Limb (tissue), 2 donors: ENCODE measurements at regions not wholly inside any gene's neighbourhood (a gene's known extent, or its start where the extent isn't known, plus 50 kb on each side); places are given as distances from the start of the nearest gene placed in this dataset.

ENCODE experiments used
- DNase-seq, 2 donors: peaks; one replicate each; pipeline ENCODE4 v3.0.0-alpha.2; 2016; ENCODE audit errors: extremely low spot score in 2 of 2

GRCh38 chr18:70428439-70428838 is 139.6 kb downstream of the SOCS6 start:
- no peak for DNase-seq

DNA sequence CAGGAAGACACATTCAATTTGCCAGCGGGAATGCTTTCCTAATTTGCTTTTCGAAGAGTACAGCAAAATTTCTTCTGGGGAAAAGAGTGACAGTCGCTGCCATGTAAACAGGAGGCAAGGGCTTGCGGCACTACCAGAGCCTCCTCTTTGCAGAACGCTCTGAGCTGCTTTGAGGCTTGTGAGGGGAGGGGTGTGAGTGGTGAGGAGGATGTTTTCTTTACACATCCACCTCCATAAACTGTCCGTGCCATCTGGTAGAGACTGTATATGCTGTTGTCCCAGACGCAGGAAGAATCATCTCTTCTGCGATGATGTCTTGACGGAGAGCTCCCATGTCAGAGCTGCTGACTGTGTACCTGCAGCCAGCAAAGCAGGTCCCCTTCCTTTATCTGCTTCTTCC is 138.0 kb downstream of the SOCS6 start:
- DNase-seq: no peak

GRCh38 chr18:70425236-70425635 is 136.4 kb downstream of the SOCS6 start:
- no peak for DNase-seq

- DNase-seq: no peak
Observed at GRCh38 chr18:70423988-70424387, 135.1 kb downstream of the SOCS6 start.

- DNase-seq: no peak
Observed at GRCh38 chr18:70423120-70423519, 134.3 kb downstream of the SOCS6 start.

GRCh38 chr18:70422391-70422965 is 133.6 kb downstream of the SOCS6 start:
- no peak for DNase-seq

GRCh38 chr18:70421471-70422390 is 132.9 kb downstream of the SOCS6 start:
- DNase-seq: no peak

- no peak for DNase-seq
Observed at GRCh38 chr18:70420146-70420898, 131.5 kb downstream of the SOCS6 start.

- no peak for DNase-seq
Observed at GRCh38 chr18:70419526-70419925, 130.7 kb downstream of the SOCS6 start.

- DNase-seq: no peak
Observed at GRCh38 chr18:70418546-70419311, 129.9 kb downstream of the SOCS6 start.

- no peak for DNase-seq
Observed at GRCh38 chr18:70417847-70418246, 129.0 kb downstream of the SOCS6 start.

DNA sequence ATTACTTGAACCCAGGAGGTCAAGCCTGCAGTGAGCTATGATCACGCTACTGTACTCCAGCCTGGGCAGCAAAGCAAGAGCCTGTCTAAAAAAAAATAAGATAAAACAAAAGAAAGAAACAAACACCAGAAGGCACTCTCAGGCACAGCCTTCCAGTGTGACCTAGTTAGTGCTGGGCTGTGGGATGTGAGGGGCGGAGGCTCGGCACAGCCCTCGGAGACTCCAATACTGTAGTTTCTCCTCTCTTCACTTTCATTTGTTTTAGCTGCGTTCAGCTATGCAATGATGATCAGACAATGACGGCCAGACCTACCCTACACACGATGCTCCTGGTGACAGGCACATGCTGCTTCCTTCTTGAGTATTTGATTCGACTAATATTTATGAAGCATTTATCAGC is 127.7 kb downstream of the SOCS6 start:
- DNase-seq: no peak

DNA sequence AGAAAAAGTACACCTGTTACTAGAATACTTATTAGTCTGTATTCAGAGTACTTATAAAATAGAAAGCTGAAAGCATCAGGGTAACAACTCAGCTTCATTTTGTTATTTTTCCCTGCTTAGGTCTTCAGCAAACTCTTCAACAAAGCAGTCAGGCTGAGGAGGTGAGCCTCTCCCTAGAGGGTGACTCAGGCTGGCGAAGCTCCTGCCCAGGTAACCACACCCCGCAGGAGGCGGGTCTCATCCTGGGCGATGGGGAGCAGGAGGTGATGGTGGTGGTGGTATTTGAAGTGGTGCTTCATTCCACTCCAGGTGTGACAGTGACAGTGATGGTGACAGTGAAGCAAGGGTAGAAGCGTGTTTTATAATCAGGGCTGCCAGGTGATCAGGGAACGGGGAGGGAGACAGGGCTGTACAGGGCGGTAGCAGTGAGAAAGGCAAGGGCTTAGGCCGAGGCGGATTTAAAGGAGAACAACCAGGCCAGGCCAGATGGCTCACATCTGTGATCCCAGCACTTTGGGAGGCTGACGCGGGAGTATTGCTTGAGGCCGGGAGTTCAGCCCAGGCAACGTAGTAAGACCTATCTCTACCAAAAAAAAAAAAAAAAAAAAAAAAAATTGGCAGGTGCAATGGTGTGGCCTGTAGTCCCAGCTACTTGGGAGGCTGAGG is 127.1 kb downstream of the SOCS6 start:
- DNase-seq: no peak

DNA sequence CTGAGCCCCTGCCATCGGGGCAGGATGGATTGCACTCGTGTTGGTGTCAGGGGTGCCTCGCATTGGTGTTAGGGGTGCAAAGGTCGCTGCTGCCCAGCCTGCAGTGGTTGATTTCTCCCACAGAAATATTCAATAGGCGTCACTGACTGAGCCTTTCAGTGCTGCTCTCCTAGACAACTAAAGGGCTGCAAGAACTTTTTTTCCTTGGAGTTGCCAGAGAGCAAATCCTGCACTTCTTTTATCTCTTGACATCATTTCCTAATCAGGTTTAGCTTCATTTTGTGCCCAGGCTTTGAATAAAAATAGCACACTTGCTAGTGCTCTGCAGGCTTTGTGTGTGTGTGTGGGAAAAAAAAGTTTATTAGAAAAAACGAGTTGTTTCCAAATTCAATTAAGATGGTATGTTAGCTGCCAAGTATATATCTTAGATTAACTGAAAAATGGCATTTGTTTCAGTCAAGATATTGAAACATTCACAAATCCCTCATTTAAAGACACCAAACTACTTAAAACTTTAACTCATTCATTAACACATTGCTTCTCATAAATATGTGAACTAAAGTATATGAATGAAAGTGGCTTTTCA is 125.6 kb downstream of the SOCS6 start:
- DNase-seq: no peak

GRCh38 chr18:70413455-70413854 is 124.6 kb downstream of the SOCS6 start:
- no peak for DNase-seq

- no peak for DNase-seq
Observed at GRCh38 chr18:70411876-70412435, 123.1 kb downstream of the SOCS6 start.

DNA sequence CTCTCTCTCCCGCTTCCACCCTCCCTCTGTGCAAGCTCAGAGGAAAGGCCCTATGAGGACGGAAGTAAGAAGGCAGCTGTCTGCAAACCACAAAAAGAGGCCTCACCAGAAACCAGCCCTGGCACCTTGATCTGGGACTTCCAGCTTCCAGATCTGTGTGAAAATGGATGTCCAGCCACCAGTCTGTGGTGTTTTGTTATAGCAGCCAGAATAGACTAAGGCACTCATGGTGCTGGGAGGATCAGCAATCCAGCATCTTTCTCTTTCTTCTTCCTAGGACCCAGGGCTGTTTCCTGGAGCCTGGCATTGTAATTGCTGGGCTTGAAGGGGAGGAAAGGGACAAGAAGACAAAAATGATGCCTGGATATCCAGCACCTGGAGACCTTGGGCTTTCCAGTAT is 122.5 kb downstream of the SOCS6 start:
- DNase-seq: no peak

- no peak for DNase-seq
Observed at GRCh38 chr18:70405052-70405451, 116.2 kb downstream of the SOCS6 start.

DNA sequence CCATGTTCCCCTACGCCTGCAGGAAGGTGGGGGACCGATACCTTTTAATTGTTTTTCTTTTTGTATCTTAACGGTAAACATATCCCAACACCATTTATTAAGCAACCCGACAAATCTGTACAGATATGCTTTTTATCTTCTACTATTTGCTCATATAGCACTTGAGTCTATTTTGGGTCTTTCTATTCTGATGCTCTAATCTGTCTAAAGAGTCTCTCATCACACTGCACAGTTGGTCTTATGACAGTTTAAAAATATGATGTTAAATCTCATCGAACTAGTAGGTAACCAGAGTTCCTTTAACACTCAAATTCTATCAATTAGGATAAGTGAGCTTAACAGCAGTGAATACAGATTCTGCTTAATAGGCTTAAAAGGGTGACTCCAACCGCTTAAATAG is 111.6 kb downstream of the SOCS6 start:
- no peak for DNase-seq

- no peak for DNase-seq
Observed at GRCh38 chr18:70398076-70398475, 109.2 kb downstream of the SOCS6 start.
